HG02759 (cell line): ENCODE measurements at regions not wholly inside any gene's neighbourhood (a gene's known extent, or its start where the extent isn't known, plus 50 kb on each side); places are given as distances from the start of the nearest gene placed in this dataset.
A peak's percentile ranks its signal among the peaks of the same experiment; 100 is the strongest.

Source experiments
- ATAC-seq: cut with Tn5 transposase; IDR thresholded peaks from one replicate; pipeline ENCODE4 v1.9.1; 2021; ENCODE audit warnings: mild to moderate bottlenecking, moderate library complexity; ENCODE audit not compliant: unreplicated experiment

DNA sequence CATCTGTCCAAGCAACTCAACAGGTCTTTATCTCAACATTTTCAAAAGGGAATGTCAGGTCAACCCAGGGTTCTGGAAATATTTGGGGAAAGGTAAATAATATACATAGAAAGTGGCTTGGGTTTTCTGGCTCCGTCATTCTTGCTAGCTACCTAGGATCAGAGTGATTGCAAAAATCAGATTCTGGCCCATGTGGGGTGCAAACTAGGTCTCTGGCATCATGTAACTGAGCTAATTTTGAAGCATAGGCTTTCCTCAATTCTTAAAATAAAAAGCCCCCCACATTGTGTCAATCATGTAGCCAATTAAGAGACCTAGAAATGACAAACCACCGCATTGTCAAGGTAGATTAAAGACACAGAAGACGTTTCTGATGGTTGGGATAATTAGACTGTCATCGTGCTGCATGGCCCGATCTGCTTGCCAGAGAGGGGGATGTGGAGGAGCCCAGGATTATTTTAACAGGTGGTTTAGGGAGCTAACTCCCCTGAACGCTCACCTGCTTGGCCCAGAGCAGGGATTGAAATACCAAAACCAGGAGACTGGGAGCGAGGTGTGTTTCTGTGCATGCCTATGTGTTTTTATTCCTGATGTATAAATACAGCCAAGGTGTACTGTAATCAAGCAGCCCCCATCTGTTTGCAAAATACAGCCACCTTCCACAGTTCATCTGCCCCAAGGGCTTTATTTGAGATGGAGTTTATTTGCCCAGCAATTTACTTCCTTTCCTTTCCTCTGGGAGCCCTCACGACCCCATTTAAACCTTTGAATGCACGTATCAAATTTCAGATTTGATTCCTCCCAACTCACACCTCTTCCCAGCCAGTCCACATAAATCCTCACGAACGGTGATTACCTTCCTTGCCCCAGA, 189.5 kb downstream of the TTC8 start:
- ATAC-seq = no peak

DNA sequence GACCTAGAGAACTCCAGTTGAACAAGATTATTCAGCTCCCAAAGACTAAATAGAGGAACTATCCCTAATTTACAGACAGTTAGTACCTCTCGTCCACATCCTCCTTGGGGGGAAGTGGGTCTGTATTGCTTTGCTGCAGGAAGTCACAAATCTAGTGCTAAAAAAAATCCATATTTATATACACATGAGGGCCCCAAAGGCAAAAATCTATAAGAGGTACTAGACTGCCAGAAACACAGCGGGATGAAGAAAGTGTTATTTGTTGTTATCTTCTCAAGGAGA, 190.1 kb downstream of the TTC8 start:
- ATAC-seq = no peak

- no peak for ATAC-seq
Observed at GRCh38 chr14:89015016-89015415, 190.6 kb downstream of the TTC8 start.

DNA sequence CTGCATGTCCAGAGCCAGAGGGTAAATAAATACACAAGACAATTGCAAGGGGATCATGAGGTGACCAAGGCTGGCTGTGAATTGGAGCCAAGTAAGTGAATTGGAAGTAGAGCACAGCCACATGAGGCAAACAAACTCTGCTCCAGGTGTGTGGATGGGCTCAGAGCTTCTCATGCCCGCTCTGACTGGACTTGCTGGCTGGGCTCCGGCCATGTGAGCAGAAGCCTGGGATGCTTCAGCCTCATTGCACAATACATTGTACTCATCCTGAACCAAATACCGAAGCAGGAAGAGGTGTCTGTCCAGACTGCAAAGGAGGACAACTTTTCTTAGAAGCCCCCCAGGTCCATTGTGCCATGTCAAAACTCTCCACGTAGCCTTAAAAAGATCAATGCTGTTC, 193.0 kb downstream of the TTC8 start:
- ATAC-seq = no peak

- no peak for ATAC-seq
Observed at GRCh38 chr14:89022274-89022673, 197.8 kb downstream of the TTC8 start.

DNA sequence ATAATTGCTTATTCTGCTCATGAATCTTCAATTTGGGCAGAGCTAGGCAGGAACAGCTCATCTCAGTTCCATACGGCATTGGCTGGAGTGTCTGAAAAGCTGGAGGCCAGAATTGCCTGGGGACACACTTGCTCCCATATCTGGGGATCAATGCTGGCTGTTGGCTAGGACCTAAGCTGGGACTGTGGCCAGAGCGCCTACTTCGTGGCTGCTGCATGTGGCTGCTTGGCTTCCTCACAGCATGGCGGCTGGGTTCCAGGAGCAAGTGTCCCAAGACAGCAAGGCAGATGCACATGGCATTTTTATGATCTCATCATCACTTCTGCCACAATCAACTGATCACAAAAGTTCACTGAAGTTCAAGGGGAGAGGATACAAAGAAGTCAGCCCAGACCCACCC, 200.2 kb downstream of the TTC8 start:
- no peak for ATAC-seq

GRCh38 chr14:89025561-89026236, 201.2 kb downstream of the TTC8 start:
- ATAC-seq = no peak

DNA sequence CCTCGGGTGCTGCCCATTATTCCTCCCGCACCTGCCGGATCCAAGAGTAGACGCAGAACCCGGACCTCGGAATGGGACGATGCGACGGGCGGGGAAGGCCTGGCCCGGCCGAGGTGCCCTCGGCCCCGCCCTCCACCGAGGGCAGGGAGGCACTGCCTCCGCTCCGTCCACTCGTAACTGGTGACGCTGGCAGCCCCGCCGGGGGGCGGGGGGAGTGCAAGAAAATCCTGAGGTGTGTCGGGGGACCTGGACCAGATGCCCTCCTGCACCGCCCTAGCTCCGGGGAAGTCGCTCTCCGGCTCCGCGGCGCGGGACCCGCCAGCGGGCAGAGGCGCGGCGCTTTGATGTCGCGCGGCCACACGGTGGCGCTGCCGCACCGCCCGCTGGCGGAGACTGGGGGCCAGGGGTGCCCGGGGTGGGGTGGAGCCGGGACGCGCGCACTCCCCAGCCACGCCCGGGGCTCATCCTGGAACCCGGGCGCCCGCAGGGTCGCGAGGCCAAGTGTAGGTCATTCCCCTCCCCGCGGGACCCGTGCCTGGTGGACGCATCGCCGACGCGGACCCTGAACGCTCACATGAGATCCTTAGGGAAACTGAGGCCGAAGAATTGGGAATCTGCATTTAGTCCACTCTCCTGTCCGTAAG, 202.8 kb downstream of the TTC8 start:
- peak; percentile 95 for ATAC-seq

- ATAC-seq = no peak
Observed at GRCh38 chr14:89028462-89029134, 204.1 kb downstream of the TTC8 start.

- ATAC-seq = no peak
Observed at GRCh38 chr14:89029961-89030694, 205.7 kb downstream of the TTC8 start.

GRCh38 chr14:89030921-89031320, 206.5 kb downstream of the TTC8 start:
- ATAC-seq = no peak

GRCh38 chr14:89032086-89032649, 207.7 kb downstream of the TTC8 start:
- no peak for ATAC-seq

DNA sequence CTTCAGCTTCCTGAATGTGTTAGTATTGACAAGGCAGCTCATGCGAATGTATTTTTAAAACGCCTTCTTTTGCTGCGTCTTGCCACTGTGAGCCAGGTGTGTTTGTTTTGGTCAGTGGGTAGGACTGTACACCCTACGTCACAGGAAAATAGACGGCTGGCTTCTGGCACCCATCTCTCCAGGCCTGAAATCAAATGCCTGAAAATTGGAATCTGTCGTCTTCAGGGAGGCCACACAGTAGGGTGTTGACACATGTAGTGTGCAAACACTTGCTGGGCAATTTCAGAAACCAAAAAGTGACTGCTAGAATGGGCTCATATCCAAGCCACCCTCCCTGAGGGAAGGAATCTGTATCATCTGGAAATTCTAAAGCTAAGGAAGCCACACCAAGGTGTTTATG, 209.3 kb downstream of the TTC8 start:
- no peak for ATAC-seq

- ATAC-seq = no peak
Observed at GRCh38 chr14:89036371-89036770, 211.9 kb downstream of the TTC8 start.

DNA sequence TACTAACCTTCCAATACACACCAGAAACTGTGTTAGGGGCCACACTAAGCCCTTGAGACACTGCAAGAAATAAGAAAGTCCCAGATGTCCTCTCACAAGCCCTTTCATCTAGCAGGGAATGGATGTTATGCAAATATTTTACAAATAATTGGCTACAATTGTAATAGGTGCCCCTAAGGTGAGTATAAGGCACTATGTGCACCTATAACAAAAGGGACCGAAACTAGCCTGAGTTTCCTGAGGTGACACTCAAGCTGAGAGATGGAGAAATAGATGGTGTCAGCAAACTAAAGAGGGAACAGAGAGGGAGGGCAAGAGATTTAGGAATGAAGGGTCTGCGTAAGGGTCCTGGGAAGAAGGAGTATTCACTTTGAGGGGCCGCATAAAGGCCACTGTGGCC, 212.6 kb downstream of the TTC8 start:
- ATAC-seq = no peak

GRCh38 chr14:89040080-89040459, 215.6 kb downstream of the TTC8 start:
- ATAC-seq = peak; percentile 23

DNA sequence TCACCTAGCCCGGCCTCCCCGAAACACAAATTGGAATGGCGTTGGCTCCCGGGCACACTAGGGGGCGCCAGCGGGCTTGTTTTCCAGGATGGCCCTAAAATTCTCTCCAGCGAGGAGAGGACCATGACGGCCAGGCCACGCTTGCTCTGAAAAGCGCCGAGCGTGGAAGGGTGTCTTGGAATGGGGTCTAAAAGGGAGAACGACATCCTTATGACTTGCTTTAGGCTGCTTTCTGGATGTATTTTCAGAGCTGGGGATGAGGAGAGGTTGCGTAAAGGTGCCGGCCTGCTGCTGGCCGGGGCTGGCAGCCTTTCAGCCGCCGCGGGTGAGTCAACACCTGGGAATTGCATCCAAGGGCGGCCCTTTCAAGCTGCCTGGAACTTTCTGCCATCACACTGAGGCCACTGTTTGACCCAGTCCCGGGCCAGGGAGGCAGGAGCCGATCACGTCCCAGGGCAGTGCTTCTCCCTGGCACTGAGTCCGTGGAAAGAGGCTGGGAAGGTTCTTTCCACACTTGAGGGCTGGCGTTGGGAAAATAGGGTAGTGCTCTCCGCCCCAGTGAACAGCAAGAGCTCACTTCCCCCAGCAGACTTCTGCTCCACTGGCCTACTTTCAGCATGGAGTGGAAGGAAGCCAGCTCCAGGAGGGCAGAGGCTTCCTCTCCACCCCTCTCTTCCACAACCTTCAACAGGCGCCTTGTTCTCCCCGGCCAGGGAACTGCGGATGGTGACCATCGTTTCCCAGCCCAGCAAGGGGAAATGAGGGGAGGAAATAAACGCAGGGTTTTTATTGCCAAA, 216.2 kb downstream of the TTC8 start:
- ATAC-seq = peak; percentile 80

- no peak for ATAC-seq
Observed at GRCh38 chr14:89041257-89041582, 216.8 kb downstream of the TTC8 start.

- no peak for ATAC-seq
Observed at GRCh38 chr14:89042021-89042420, 217.6 kb downstream of the TTC8 start.

DNA sequence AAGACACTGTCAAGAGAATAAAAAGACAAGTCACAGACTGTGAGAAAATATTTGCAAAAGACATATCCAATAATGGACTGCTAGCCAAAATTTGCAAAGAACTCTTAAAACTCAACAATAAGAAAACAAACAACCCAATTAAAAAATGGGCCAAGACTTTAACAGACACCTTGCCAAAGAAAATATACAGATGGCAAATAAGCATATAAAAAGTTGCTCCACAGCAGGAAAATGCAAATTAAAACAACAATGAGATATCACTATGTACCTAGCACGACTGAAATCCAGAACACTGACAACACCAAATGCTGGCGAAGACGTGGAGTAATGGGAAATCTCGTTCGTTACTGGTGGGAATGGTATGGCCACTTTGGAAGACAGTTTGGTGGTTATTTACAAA, 228.9 kb downstream of the TTC8 start:
- ATAC-seq = no peak
